ENCODE measurements at regions not wholly inside any gene's neighbourhood (a gene's known extent, or its start where the extent isn't known, plus 50 kb on each side); places are given as distances from the start of the nearest gene placed in this dataset.

- H2BK5ac ChIP-seq (ENCODE audit: low read depth, low read length, poor library complexity, severe bottlenecking) = no peak overlapping the region
- no peak overlapping the region for H2AK5ac ChIP-seq (ENCODE audit: low read depth, low read length)
- no peak overlapping the region for H4K8ac ChIP-seq (ENCODE audit: low read depth in 2 of 2, low read length in 2 of 2)
- no peak overlapping the region for H2AK9ac ChIP-seq (replicated peaks; ENCODE audit: low read depth, low read length, poor library complexity)
- no TSS peak for BruUV-seq (replicated peaks)
- no peak overlapping the region for H3K18ac ChIP-seq (ENCODE audit: low read depth, low read length)
- ATAC-seq (ENCODE audit: low read depth) = no peak
- dilution Hi-C loops (cut with HindIII; ENCODE audit: low sequenced_read_pairs, unreplicated experiment) (no loop called here), intact Hi-C loops (cut with micrococcal nuclease) (no loop called here), in situ Hi-C loops (cut with MboI; ENCODE audit: low sequenced_read_pairs) (no loop called here)
- no peak overlapping the region for H3K56ac ChIP-seq (ENCODE audit: extremely low read depth, insufficient read depth, low read length)
- no peaks in the 10 kb centered on the region for H3K36me3 ChIP-seq (ENCODE audit: control insufficient read depth, insufficient read depth, low read length)
- no peaks in the 10 kb centered on the region for H3K4me1 ChIP-seq (ENCODE audit: control insufficient read depth, insufficient read depth, low read length)
- no peak overlapping the region for H4K91ac ChIP-seq (ENCODE audit: insufficient read depth, low read depth, low read length)
- CTCF ChIA-PET = no interaction called here
- POLR2A ChIA-PET (ENCODE audit: unreplicated experiment) = no interaction called here
- no peak overlapping the region for H4K5ac ChIP-seq (ENCODE audit: low read depth, low read length)
- no peak for TF ChIP-seq MAFK (IDR thresholded peaks at IDR 0.05; ENCODE audit: low read depth, low read length)
- TF ChIP-seq BHLHE40 (IDR thresholded peaks at IDR 0.05; ENCODE audit: low read depth, low read length) = no peak
- no peak for TF ChIP-seq NFE2L2 (IDR thresholded peaks at IDR 0.05; ENCODE audit: low read depth, low read length)
- no peak for TF ChIP-seq POLR2A (IDR thresholded peaks at IDR 0.05; ENCODE audit: low read depth, low read length)
- TF ChIP-seq SMC3 (IDR thresholded peaks at IDR 0.05; ENCODE audit: low read depth, low read length) = no peak
- TF ChIP-seq, protein P1, sequence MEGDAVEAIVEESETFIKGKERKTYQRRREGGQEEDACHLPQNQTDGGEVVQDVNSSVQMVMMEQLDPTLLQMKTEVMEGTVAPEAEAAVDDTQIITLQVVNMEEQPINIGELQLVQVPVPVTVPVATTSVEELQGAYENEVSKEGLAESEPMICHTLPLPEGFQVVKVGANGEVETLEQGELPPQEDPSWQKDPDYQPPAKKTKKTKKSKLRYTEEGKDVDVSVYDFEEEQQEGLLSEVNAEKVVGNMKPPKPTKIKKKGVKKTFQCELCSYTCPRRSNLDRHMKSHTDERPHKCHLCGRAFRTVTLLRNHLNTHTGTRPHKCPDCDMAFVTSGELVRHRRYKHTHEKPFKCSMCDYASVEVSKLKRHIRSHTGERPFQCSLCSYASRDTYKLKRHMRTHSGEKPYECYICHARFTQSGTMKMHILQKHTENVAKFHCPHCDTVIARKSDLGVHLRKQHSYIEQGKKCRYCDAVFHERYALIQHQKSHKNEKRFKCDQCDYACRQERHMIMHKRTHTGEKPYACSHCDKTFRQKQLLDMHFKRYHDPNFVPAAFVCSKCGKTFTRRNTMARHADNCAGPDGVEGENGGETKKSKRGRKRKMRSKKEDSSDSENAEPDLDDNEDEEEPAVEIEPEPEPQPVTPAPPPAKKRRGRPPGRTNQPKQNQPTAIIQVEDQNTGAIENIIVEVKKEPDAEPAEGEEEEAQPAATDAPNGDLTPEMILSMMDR (conservative IDR thresholded peaks at IDR 0.05; ENCODE audit: low read depth, low read length) = no peak
- TF ChIP-seq RAD21 (IDR thresholded peaks at IDR 0.05; ENCODE audit: low read length) = no peak
- no peak for TF ChIP-seq ELK1 (IDR thresholded peaks at IDR 0.05; ENCODE audit: borderline replicate concordance, low read depth, low read length)
- no peak for TF ChIP-seq MAZ (IDR thresholded peaks at IDR 0.05; ENCODE audit: borderline replicate concordance, low read depth, low read length)
- no peak for TF ChIP-seq CEBPB (IDR thresholded peaks at IDR 0.05; ENCODE audit: low read depth, low read length)
- TF ChIP-seq MXI1 (IDR thresholded peaks at IDR 0.05; ENCODE audit: borderline replicate concordance, low read depth, low read length) = no peak
- TF ChIP-seq, protein P2, sequence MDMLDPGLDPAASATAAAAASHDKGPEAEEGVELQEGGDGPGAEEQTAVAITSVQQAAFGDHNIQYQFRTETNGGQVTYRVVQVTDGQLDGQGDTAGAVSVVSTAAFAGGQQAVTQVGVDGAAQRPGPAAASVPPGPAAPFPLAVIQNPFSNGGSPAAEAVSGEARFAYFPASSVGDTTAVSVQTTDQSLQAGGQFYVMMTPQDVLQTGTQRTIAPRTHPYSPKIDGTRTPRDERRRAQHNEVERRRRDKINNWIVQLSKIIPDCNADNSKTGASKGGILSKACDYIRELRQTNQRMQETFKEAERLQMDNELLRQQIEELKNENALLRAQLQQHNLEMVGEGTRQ (IDR thresholded peaks at IDR 0.05; ENCODE audit: low read depth, low read length) = no peak
- no peak for TF ChIP-seq RFX5 (IDR thresholded peaks at IDR 0.05; ENCODE audit: low read depth, low read length)
- TF ChIP-seq CHD1 (IDR thresholded peaks at IDR 0.05; ENCODE audit: low read depth, low read length) = no peak
- TF ChIP-seq FOS (IDR thresholded peaks at IDR 0.05; ENCODE audit: low read depth, low read length) = no peak
- no peak for TF ChIP-seq RCOR1 (IDR thresholded peaks at IDR 0.05; ENCODE audit: insufficient replicate concordance, low read length)
- H3K14ac ChIP-seq (replicated peaks; ENCODE audit: low read depth, low read length) = no peak overlapping the region
- WGBS, 2 experiments (ENCODE audit: extremely low coverage in 2 of 2, insufficient read length in 1 of 2) = no CpG with 5 or more reads among the region's 3 CpGs
- no peaks in the 10 kb centered on the region for H4K20me1 ChIP-seq (ENCODE audit: insufficient read depth, low read length)
- H2BK15ac ChIP-seq (ENCODE audit: low read depth, low read length) = no peak overlapping the region
- H3K9ac ChIP-seq (ENCODE audit: low read depth, low read length) = no peak overlapping the region
- H2BK120ac ChIP-seq (ENCODE audit: low read depth, low read length) = no peak overlapping the region
- H3K9me1 ChIP-seq (ENCODE audit: insufficient read depth, low read length) = no peaks in the 10 kb centered on the region
- no peak overlapping the region for H3K27ac ChIP-seq (ENCODE audit: insufficient read depth, low read length)
- no peaks in the 10 kb centered on the region for H3K79me1 ChIP-seq (ENCODE audit: low read depth in 1 of 2, low read length in 2 of 2)
- H3K9me3 ChIP-seq (ENCODE audit: control insufficient read depth, insufficient read depth, low read length) = no peaks in the 10 kb centered on the region
- no peak overlapping the region for H3K23ac ChIP-seq (ENCODE audit: low read depth, low read length)
- H2AFZ ChIP-seq (replicated peaks; ENCODE audit: low read length, poor library complexity) = no peak overlapping the region
- DNase-seq = no peak
- no peak overlapping the region for H3K4ac ChIP-seq (ENCODE audit: low read depth, low read length)
- H3K4me3 ChIP-seq (ENCODE audit: insufficient read depth, low read depth, low read length) = no peak overlapping the region
- no peak overlapping the region for H3K4me2 ChIP-seq (ENCODE audit: low read depth, low read length)
- no peak overlapping the region for H2BK20ac ChIP-seq (ENCODE audit: low read depth, low read length)
- H3K27me3 ChIP-seq (ENCODE audit: control insufficient read depth, insufficient read depth, low read length) = no peaks in the 10 kb centered on the region
These were observed 310.7 kb upstream of the NCAM1 start for GRCh38 chr11:112650527-112650926.
